ENCODE measurements at regions not wholly inside any gene's neighbourhood (a gene's known extent, or its start where the extent isn't known, plus 50 kb on each side); places are given as distances from the start of the nearest gene placed in this dataset.

DNA sequence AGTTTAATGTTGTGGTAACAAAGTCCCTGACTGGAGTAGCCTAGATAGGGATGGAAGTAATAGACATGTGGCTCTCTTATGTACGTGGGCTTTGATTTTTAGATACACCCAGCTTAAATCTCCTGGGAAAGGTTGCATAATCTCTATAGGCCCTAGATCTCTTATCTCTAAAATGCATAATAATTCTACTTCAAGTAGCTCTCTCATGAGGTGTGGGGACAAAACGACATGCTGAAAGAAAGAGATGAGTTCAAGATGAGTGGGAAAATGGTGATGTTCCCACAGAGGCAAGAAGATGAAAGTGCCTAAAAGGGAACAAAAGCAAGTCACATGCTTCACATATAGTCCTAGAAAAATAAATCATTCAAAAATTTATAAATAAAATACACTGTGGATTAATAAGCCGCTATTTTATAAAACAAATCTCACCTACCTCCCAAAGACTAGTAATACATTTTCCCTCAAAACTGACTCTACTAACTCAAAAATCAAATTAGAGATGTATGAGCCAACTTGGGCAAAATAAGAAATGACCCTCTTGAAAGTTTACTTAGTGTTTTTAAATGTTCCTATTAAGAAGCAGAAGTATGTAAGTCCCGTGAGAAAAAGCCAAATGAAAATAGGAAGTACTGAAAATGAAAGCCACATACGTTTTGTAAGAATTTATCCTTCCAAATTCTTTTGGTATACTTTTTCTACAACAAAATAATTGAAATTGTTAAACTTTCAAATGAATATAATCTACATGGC, 148.2 kb upstream of the ITGA4 start:
- H3K4me3 ChIP-seq (ENCODE audit: low read depth, low read length), result no peak overlapping the region
- no peak for DNase-seq (ENCODE audit: low read depth)
- TF ChIP-seq, protein P1, sequence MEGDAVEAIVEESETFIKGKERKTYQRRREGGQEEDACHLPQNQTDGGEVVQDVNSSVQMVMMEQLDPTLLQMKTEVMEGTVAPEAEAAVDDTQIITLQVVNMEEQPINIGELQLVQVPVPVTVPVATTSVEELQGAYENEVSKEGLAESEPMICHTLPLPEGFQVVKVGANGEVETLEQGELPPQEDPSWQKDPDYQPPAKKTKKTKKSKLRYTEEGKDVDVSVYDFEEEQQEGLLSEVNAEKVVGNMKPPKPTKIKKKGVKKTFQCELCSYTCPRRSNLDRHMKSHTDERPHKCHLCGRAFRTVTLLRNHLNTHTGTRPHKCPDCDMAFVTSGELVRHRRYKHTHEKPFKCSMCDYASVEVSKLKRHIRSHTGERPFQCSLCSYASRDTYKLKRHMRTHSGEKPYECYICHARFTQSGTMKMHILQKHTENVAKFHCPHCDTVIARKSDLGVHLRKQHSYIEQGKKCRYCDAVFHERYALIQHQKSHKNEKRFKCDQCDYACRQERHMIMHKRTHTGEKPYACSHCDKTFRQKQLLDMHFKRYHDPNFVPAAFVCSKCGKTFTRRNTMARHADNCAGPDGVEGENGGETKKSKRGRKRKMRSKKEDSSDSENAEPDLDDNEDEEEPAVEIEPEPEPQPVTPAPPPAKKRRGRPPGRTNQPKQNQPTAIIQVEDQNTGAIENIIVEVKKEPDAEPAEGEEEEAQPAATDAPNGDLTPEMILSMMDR (IDR thresholded peaks at IDR 0.05; ENCODE audit: insufficient read depth, low read depth, low read length), result no peak

DNA sequence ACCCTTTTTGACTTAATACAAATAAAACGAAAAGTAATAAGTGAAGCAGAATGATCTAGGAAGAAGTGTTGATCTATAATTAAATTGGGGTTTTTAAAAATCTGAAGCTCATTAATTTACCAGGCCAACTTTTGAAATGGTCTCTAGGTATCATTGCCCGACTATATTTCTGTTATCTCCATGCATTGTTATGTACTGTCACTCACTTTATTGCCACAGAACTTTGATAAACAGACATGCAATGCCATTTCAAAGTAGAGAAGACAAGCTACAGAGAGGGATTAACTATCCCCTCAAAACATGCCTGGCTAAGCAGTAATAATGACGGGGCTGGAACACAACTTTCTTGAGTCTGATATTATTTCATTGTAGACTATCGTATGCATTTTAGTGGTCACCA, 147.6 kb upstream of the ITGA4 start:
- no peak for DNase-seq (ENCODE audit: low read depth)
- H3K4me3 ChIP-seq (ENCODE audit: low read depth, low read length), result no peak overlapping the region
- TF ChIP-seq, protein P1 (IDR thresholded peaks at IDR 0.05; ENCODE audit: insufficient read depth, low read depth, low read length), result no peak

DNA sequence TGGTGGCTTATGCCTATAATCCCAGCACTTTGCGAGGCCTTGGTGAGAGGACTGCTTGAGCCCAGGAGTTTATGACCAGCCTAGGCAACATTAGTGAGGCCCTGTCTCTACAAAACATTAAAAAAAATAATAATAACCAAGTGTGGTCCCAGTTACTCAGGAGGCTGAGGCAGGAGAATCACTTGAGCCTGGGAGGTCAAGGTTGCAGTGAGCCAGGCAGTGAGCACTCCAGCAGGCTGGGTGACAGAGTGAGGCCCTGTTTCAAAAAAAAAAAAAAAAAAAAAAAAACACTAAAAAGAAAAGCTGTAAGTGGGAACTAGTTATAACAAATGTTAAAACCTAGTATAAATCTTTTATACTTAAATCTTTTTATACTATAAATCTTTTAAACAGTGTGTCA, 146.2 kb upstream of the ITGA4 start:
- TF ChIP-seq, protein P1 (IDR thresholded peaks at IDR 0.05; ENCODE audit: insufficient read depth, low read depth, low read length), result no peak
- H3K4me3 ChIP-seq (ENCODE audit: low read depth, low read length), result no peak overlapping the region
- DNase-seq (ENCODE audit: low read depth), result no peak

DNA sequence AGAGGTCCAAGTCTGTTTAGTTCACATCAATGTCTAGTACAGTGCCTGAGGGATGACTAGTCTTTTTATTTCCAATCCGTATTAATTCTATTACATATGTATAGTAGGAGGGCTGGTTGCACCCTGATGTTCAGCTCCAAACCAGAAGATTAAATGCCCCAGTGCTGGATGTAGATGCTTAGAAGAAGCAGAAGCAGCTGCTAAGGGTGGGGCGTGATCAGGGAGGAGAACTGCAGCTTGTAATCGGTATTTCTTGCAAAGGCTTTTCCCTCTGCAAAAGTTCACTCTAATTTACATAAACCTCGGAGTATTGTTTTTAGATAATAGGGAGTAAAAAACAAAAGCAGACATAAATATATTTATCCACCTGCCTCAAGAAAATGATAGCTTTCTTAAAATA, 145.3 kb upstream of the ITGA4 start:
- DNase-seq (ENCODE audit: low read depth), result no peak
- no peak overlapping the region for H3K4me3 ChIP-seq (ENCODE audit: low read depth, low read length)
- TF ChIP-seq, protein P1 (IDR thresholded peaks at IDR 0.05; ENCODE audit: insufficient read depth, low read depth, low read length), result no peak

GRCh38 chr2:181312515-181312927, 144.7 kb upstream of the ITGA4 start:
- H3K4me3 ChIP-seq (ENCODE audit: low read depth, low read length), result no peak overlapping the region
- TF ChIP-seq, protein P1 (IDR thresholded peaks at IDR 0.05; ENCODE audit: insufficient read depth, low read depth, low read length), result no peak

DNA sequence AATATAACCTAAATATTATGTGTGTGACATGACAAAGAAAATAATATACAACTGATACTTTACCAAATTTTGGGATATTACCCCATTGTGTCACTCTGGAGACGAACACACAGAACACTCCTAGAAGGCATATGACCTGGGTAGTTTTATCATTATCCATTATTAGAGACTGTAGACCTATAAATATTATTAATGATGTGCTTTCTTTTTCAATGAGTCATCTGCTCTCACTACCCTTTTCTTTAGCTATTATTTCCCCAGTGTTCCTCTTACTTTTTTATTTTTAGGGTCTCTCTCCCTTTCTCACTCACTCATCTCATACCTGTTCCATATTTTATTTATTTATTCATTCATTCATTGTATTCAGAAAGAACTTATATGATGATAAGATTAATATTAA, 143.3 kb upstream of the ITGA4 start:
- no peak for DNase-seq (ENCODE audit: low read depth)
- H3K4me3 ChIP-seq (ENCODE audit: low read depth, low read length), result no peak overlapping the region
- TF ChIP-seq, protein P1 (IDR thresholded peaks at IDR 0.05; ENCODE audit: insufficient read depth, low read depth, low read length), result no peak

More at GRCh38 chr2:181312515-181312927, 144.7 kb upstream of the ITGA4 start:
- no peak for DNase-seq (ENCODE audit: low read depth)

- TF ChIP-seq, protein P1 (IDR thresholded peaks at IDR 0.05; ENCODE audit: insufficient read depth, low read depth, low read length), result no peak
- no peak for DNase-seq (ENCODE audit: low read depth)
- no peak overlapping the region for H3K4me3 ChIP-seq (ENCODE audit: low read depth, low read length)
Measured at GRCh38 chr2:181314551-181314950, 142.6 kb upstream of the ITGA4 start.
